GM21576 (cell line): ENCODE measurements at regions not wholly inside any gene's neighbourhood (a gene's known extent, or its start where the extent isn't known, plus 50 kb on each side); places are given as distances from the start of the nearest gene placed in this dataset.

Experiments used
- ATAC-seq: cut with Tn5 transposase; IDR thresholded peaks from one replicate; pipeline ENCODE4 v1.9.1; 2021; ENCODE audit warnings: mild to moderate bottlenecking, moderate library complexity; ENCODE audit not compliant: unreplicated experiment

- ATAC-seq, result peak; percentile 78
Measured at GRCh38 chr4:124262211-124263179, 450.0 kb downstream of the ANKRD50 start.

GRCh38 chr4:124265701-124266100 lies 446.8 kb downstream of the ANKRD50 start:
- no peak for ATAC-seq

GRCh38 chr4:124266721-124267120 lies 445.8 kb downstream of the ANKRD50 start:
- no peak for ATAC-seq

DNA sequence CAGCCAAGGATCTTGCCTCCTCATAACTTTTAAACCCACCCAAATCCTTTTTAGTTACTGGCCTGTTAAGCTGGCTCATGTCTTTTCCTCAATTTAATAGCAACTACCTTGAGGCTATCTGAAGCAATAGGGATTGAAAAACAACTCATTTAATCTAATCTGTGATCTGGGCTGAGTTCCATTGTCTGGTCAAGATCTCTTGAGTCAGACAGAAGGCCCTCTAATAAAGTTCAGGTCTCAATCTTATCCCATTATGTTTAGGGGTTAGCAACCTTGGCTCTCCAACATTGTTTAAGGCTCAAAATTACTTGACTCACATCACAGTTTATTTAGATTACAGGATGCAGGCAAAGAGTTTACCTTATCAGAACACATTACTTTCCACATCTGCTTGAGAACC lies 436.1 kb downstream of the ANKRD50 start:
- ATAC-seq, result no peak

GRCh38 chr4:124277691-124278090 lies 434.8 kb downstream of the ANKRD50 start:
- no peak for ATAC-seq

DNA sequence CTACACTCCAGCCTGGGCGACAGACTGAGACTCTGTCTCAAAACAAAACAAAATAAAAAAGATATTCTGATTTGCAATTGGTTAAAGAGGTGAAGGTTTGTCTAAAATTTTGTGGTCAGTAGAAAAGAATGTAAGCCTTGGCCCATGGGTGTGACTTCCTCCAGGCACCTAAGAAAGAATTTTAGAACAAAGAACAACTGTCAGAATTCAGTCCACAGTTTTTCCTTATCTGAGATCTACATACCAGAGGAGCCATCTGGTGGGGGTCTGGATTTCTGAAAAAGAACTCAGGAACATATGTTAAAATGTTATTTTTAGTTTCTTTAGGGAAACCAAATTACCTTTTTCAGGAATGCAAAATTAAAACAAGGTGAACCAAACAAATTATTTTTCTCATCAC lies 434.1 kb downstream of the ANKRD50 start:
- no peak for ATAC-seq

GRCh38 chr4:124279741-124280140 lies 432.8 kb downstream of the ANKRD50 start:
- ATAC-seq, result no peak

DNA sequence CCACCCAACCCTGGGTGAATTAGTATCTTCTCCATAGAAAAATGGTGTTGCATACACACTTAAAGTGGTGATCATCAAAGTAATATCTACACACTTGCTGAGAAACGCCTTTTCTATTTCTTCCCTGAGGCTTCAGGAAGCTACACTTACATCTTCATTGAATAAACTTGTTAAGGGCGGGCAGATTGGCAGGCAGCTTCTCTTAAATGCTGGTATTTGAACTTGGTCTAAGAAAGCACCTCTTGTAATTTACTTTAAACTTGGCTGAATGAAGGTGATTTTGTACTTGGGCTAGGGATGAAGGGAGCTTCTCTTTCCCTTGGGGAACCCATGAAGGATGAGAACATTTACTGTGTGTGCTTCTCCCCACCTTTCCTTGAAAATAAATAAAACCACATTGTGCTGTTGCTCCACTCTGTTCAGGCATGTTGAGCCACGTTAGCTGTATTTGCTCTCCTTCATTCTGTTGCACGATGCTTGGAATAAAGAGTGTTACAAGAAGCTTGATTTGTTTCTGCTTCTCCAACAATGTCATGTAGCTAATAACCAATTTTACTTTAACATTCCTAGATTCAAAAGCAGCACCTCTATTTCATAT lies 430.1 kb downstream of the ANKRD50 start:
- no peak for ATAC-seq

DNA sequence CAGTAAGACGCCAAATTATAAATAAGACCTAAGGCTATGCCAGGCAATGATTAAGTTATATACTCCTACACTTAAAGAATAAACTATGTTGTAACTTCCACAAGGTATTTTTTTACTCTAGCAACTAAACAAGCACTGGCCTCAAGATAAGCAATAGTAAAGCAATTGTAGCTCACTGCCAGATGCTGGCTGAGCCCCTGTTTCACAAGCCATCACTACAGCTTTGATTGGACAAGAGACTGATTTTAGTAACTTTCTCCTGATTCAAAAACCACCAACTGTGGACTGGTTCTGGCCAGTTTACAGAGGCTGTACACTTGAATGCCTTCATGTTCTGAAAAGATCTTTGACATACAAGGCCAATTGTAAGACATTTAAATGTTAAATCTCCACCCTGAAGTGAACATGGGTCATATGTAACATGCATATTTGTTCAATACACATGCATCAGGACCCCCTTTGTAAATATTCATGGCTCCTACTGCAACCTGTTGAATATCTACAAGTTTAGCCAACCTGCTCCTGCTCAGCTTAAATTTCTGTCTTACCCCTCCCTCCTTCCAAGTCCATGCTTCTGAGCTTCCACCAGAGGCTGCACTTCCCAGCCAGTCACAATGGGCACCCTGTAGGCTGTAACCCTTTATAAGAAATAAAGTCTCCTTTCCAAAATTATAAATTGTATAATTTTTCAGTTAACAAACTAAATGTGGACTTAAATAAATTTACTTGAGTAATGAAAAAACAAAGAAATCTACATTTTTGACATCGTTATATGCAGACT lies 423.6 kb downstream of the ANKRD50 start:
- no peak for ATAC-seq

DNA sequence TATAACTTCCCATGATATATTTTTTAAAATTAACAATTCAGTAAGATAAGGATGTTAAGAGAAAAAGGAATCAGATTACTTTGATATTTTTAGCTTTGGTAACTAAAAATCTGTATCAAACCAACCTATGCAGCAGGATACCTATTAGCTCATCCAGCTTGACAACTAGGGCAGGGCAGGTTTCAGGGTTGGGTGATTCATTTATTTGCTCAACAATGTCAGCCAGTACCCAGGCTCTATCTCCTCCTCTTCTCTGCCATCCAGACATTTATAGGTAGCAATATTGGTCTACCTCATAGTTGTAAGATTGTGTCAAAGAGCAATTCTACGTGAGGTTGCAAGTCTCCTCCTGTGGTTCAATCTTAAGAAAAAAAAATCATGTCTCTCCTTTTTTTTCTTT lies 421.9 kb downstream of the ANKRD50 start:
- no peak for ATAC-seq

DNA sequence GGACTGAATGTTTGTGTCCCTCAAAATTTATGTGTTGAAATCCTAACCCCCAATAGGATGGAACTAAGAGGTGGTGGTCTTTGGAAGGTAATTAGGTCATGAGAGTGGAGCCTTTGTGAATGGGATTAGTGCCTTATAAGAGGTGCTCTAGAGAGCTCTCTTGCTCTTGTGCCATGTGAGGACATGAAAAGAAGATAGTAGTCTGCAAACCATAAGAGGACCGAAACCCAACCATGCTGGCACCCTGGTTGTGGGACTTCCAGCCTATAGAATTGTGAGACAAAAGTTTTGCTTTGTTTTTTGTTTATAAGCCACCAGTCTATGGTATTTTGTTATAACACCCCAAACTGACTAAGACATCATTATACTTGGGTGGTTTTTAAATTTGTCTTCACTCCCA lies 417.1 kb downstream of the ANKRD50 start:
- ATAC-seq, result no peak

DNA sequence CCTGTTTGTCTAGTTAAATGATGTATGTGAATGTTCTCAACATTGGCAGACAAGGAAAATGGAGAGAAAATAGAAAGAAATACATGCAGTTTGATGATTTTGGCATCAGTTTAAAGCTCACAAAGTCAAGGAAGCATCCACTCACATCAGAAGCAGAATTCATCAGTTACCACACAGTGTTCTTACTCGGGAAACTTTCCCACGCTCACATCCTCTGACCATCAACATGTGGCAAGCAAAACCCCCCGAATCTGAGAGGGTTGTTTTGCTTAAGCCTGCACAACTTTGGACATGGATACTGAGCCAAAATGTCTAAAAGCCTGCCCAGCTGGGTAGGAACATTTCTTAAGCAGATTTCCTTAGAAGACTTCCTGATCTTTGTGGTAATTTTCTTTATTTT lies 407.6 kb downstream of the ANKRD50 start:
- ATAC-seq, result no peak

DNA sequence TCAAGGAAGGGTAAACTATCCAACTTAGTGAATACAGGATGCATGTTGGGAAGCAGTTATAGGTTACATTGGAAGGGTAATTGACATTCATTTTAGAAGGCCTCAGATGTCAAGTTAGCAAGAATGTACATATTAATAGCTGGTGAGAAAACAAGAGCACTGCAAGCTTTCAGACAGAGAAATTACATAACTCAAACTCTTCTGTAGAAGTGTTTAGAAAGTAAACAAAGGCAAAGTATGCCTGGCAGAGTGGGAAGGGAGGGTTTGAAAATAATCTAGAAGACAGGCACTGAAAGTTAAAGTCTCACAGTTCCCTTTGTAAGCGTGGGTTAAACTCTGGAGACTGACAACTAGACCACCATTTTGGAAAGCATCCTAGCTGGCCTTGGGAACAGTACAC lies 406.2 kb downstream of the ANKRD50 start:
- ATAC-seq, result no peak

GRCh38 chr4:124307143-124307542 lies 405.4 kb downstream of the ANKRD50 start:
- ATAC-seq, result no peak

- ATAC-seq, result no peak
Measured at GRCh38 chr4:124318292-124318691, 394.2 kb downstream of the ANKRD50 start.

DNA sequence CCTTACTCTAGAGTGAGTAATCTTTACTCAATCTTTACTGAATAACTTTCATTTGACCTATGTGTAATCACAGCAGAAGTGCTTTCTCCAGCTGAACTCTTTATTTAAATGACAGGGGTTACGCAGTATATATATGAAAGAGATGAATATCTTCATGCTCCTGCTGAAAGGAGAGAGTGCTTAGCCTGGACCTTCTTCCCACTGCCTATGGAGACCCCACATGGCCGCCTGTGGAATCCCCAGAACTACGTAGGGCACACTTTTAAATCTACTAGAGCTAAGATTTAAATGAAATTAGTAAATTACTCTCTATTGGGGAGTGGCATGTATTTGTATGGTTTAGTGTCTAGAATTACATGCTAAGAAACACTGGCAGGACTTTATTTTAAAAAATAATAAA lies 391.2 kb downstream of the ANKRD50 start:
- ATAC-seq, result no peak

DNA sequence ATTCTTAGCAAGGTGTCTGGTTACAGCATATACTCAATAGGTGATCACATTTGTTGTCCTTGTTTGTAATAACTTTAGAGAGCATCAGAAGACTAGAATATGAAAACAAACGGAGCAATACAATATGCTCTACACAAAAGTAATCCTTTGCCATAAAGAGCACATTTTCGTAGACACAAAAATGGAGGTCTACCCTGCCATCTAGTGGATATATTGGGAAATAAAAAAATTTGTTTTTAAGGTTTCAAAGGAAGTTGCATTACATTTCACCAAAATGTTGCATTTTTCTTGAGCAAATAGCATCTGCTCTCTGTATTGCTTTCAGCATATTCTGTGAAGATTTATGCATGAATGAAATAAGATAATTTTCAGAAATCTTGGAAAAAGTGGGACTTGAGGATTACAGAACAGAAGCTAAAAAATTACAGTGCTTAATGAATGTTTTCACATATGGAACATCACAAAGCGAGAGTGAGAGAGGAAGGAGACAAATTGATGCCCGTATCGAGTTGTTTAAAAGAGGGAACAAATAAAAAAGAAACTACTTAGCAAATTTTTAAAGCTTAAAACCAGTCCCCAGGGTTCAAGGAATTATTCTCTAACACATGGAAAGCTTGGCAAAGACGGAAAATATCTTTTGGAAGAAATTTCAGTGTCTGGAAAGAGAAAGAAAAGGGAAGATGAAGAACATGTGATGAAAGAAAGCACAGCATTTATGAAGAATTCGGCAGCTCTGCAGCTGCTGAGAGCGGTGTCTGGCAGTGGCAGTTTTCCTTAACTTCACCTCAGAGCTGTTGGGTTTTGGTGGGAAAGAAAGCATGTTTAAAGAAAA lies 390.1 kb downstream of the ANKRD50 start:
- peak; percentile 60 for ATAC-seq

DNA sequence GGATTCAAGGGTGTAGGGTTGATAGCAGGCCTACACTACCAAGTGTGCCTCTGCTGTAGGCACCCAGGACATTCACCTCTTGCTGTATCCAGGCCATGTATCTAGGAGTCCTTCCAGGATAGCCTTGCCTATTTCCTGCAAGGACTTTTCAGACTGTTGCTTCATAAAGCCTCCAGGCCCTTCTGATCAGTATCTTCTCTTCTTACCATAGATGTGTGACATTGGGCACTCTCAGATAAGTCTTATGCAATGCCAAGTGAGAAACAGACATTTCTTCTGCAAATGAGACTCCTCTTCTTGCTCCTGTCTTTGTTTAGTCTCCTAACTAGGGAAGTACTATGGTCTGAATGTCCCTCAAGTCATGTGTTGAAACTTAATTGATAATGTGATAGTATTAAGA lies 386.8 kb downstream of the ANKRD50 start:
- ATAC-seq, result no peak

- ATAC-seq, result no peak
Measured at GRCh38 chr4:124329134-124329533, 383.4 kb downstream of the ANKRD50 start.

DNA sequence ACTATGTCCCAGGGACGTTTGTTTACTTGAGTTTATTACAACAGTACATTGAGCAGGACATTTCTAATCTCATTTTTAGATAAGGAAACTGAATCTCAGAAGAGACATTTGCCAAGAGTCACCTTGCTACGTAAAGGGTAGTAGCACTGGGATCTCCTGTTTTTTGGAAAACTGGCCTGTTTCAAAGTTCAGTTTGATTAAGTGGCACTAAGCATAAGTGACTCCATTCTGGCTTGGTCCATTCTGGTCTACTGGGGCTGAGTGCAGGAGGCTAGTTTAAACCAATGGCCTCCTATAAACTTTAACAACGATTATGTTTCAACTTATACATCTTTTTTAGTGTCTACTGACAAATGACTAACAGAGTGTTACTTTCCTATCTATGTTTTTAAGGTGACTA lies 382.5 kb downstream of the ANKRD50 start:
- ATAC-seq, result no peak

- no peak for ATAC-seq
Measured at GRCh38 chr4:124331781-124332180, 380.8 kb downstream of the ANKRD50 start.
